Spleen (tissue), 7 donors: ENCODE measurements at regions not wholly inside any gene's neighbourhood (a gene's known extent, or its start where the extent isn't known, plus 50 kb on each side); places are given as distances from the start of the nearest gene placed in this dataset.

Experiments
- POLR2A ChIP-seq, 3 donors: fragments of 450-650 bp; IDR thresholded peaks; one replicate each; pipeline ENCODE4 v1.5.1; 2017; ENCODE audit warnings: antibody characterized with exemption in 3 of 3, mild to moderate bottlenecking in 1 of 3
- POLR2AphosphoS5 ChIP-seq, 3 donors: sonication (generic); formaldehyde crosslinking; IDR thresholded peaks; one replicate each; pipeline ENCODE4 v1.5.1; 2017; ENCODE audit warnings: antibody characterized with exemption in 3 of 3
- TF ChIP-seq, protein P1 (sequence below), 11 experiments: fragments of 200-600 bp in 7 of 11; fragments of 450-650 bp in 4 of 11; sonication (generic) in 4 of 11; IDR thresholded peaks in 8 of 11; conservative IDR thresholded peaks in 3 of 11; 1 replicate in 7 of 11; 2 replicates in 4 of 11; pipeline versions ENCODE4 v1.4.0 to v1.8.0; 2016 to 2021; ENCODE audit warnings: antibody characterized with exemption in 11 of 11, inconsistent platforms in 4 of 11, mild to moderate bottlenecking in 1 of 11
- donor health status: DM: no; HTN: no; CAD: no; lungs with moderate emphysema.
- donor health status: DM: no; HTN: no; CAD: no.
- donor health status: DM: no; HTN: no; CAD: no.

GRCh38 chr2:12607971-12608370, 108.8 kb upstream of the TRIB2 start:
- TF ChIP-seq, protein P1, sequence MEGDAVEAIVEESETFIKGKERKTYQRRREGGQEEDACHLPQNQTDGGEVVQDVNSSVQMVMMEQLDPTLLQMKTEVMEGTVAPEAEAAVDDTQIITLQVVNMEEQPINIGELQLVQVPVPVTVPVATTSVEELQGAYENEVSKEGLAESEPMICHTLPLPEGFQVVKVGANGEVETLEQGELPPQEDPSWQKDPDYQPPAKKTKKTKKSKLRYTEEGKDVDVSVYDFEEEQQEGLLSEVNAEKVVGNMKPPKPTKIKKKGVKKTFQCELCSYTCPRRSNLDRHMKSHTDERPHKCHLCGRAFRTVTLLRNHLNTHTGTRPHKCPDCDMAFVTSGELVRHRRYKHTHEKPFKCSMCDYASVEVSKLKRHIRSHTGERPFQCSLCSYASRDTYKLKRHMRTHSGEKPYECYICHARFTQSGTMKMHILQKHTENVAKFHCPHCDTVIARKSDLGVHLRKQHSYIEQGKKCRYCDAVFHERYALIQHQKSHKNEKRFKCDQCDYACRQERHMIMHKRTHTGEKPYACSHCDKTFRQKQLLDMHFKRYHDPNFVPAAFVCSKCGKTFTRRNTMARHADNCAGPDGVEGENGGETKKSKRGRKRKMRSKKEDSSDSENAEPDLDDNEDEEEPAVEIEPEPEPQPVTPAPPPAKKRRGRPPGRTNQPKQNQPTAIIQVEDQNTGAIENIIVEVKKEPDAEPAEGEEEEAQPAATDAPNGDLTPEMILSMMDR (IDR thresholded peaks at IDR 0.05 in 8 of 11, conservative IDR thresholded peaks at IDR 0.05 in 3 of 11): no peak
- TF ChIP-seq POLR2AphosphoS5 (IDR thresholded peaks at IDR 0.05) (no peak), POLR2A (IDR thresholded peaks at IDR 0.05) (no peak)
